BLaER1 treated with 17β-estradiol and CSF1 and Interleukin-3, amounts not matched to agents 10 nM and 100 nM (cell line): ENCODE measurements at regions not wholly inside any gene's neighbourhood (a gene's known extent, or its start where the extent isn't known, plus 50 kb on each side); places are given as distances from the start of the nearest gene placed in this dataset.

ENCODE experiments used
- H3K27ac ChIP-seq, 11 experiments: shearing (Covaris generic); formaldehyde crosslinking; 2 replicates each; pipeline ENCODE4 v1.8.1; 2022
- H3K27me3 ChIP-seq, 11 experiments: shearing (Covaris generic); formaldehyde crosslinking; 2 replicates each; pipeline ENCODE4 v1.8.1; 2022
- H3K36me3 ChIP-seq, 11 experiments: shearing (Covaris generic); formaldehyde crosslinking; 2 replicates each; pipeline ENCODE4 v1.8.1; 2022
- H3K4me1 ChIP-seq, 10 experiments: shearing (Covaris generic); formaldehyde crosslinking; 2 replicates each; pipeline ENCODE4 v1.8.1; 2022
- H3K4me2 ChIP-seq, 11 experiments: shearing (Covaris generic); formaldehyde crosslinking; 2 replicates each; pipeline ENCODE4 v1.8.1; 2022
- H3K4me3 ChIP-seq, 10 experiments: shearing (Covaris generic); formaldehyde crosslinking; 2 replicates each; pipeline ENCODE4 v1.8.1; 2022
- H3K9ac ChIP-seq, 11 experiments: shearing (Covaris generic); formaldehyde crosslinking; 2 replicates each; pipeline ENCODE4 v1.8.1; 2022
- H3K9me3 ChIP-seq, 11 experiments: shearing (Covaris generic); formaldehyde crosslinking; replicated peaks in 1 of 11; 2 replicates each; pipeline ENCODE4 v1.8.1; 2022
- H4K20me1 ChIP-seq, 11 experiments: shearing (Covaris generic); formaldehyde crosslinking; 2 replicates each; pipeline ENCODE4 v1.8.1; 2022
- Cebpa-rat ChIP-seq, 11 experiments: shearing (Covaris generic); IDR thresholded peaks; 2 replicates each; pipeline ENCODE4 v1.8.1; 2022

DNA sequence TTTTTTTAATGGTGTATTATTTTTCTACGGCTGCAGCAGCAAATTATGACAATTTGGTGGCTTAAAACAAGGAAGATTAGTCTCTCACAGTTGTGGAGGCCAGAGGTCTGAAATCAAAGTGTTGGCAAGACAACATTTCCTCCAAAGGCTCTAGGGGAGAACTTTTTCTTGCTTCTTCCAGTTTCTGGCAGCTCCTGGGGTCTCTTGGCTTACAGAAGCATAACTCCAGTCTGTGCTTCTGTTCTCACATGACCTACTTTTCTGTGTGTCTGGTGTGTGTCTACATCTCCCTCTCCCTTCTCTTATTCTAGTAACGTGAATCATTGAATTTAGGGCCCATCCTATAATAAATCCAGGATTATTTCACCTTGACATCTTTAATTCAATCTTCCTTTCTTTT lies 551.9 kb upstream of the LUZP2 start:
- no peak overlapping the region for H3K9ac ChIP-seq
- no peaks in the 10 kb centered on the region for H3K27me3 ChIP-seq
- no peak overlapping the region for H3K4me2 ChIP-seq
- TF ChIP-seq Cebpa-rat (IDR thresholded peaks at IDR 0.05), result no peak
- no peaks in the 10 kb centered on the region for H4K20me1 ChIP-seq
- H3K4me1 ChIP-seq, result no peaks in the 10 kb centered on the region
- peaks cover 0 to 6% (median 0%) of the 10 kb centered on the region in 11 experiments; a peak in 2 of 22 replicates for H3K9me3 ChIP-seq
- no peaks in the 10 kb centered on the region for H3K36me3 ChIP-seq
- no peak overlapping the region for H3K4me3 ChIP-seq
- no peak overlapping the region for H3K27ac ChIP-seq

DNA sequence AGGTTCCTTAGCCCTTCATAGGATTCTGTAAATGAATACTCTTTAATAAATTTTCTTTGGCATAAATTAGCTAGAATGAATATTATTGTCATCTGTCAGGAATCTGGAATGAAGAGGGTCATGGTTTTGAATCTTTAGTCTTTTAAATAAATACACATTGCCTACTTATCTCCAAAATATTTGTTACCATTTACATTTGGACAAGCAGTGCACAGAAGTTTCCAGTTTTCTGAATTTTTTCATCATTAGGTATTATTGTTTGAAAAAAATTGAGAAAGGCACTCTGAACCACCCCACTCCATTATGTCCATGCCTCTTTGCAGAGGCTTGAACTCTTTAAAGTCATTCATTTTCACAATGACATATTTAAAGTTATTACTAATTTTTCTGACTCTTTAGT lies 549.0 kb upstream of the LUZP2 start:
- no peak overlapping the region for H3K4me2 ChIP-seq
- H3K4me3 ChIP-seq, result no peak overlapping the region
- TF ChIP-seq Cebpa-rat (IDR thresholded peaks at IDR 0.05), result no peak
- H3K27ac ChIP-seq, result no peak overlapping the region
- no peak overlapping the region for H3K9ac ChIP-seq
- no peaks in the 10 kb centered on the region for H3K27me3 ChIP-seq
- H3K4me1 ChIP-seq, result no peaks in the 10 kb centered on the region
- no peaks in the 10 kb centered on the region for H4K20me1 ChIP-seq
- H3K9me3 ChIP-seq, result no peaks in the 10 kb centered on the region
- H3K36me3 ChIP-seq, result no peaks in the 10 kb centered on the region

DNA sequence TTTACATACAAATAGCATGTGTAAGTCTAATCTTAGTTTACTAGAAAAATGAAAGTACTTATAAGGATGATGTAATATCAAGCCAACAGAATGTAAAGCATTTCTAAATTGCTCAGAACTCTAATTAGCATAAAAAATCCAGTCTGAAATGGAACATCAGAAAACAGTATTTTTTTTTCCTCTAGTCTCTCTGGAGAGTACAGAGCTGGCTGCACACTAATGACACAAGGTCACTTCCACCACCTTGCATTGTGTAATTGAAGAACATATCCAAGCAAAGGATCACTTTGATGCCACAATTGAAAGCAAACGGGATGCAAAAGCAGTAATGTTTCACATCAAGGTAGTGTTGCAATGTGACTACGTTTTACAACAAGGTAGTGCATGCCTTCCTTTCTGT lies 548.0 kb upstream of the LUZP2 start:
- no peaks in the 10 kb centered on the region for H4K20me1 ChIP-seq
- H3K27ac ChIP-seq, result no peak overlapping the region
- H3K4me3 ChIP-seq, result no peak overlapping the region
- no peaks in the 10 kb centered on the region for H3K36me3 ChIP-seq
- no peak for TF ChIP-seq Cebpa-rat (IDR thresholded peaks at IDR 0.05)
- H3K4me2 ChIP-seq, result no peak overlapping the region
- H3K27me3 ChIP-seq, result no peaks in the 10 kb centered on the region
- H3K9me3 ChIP-seq, result no peaks in the 10 kb centered on the region
- no peaks in the 10 kb centered on the region for H3K4me1 ChIP-seq
- H3K9ac ChIP-seq, result no peak overlapping the region

DNA sequence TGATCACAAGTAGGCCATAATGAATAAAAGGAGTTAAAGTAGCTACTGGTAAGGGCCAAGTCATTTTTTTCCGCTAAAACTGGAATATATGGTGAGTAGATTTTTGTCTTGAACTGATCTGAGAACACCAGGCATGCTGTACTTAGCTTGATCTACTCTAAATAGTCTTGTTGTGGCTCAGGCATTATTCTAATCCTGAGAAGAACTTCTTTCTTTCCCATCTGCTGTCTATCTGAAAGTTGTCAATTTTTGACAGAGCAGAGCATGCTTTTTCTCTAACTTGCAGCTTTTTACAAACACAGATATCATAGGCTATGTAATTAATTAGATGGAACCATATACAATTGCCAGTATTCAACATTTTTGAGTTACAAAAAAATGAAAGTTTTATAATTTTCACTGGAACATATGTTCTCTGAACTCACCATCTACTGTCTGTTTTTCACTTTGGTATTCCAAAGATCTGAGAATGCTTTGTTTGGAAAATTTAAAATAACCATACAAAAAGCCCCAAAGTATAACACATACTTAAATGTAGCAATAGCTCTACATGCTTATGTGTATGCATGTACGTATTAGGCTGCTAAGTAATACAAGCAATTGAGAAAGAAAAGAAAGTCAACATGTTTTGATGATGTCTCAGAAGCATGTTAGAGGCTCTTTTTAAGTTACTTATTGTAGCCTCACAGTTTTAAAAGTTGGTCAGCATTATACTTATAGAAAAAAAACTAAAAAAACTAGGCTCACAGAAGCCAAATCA lies 542.7 kb upstream of the LUZP2 start:
- Histone ChIP-seq H3K27ac (no peak overlapping the region), H3K9ac (no peak overlapping the region), H3K9me3 (no peaks in the 10 kb centered on the region), H4K20me1 (no peaks in the 10 kb centered on the region), H3K27me3 (no peaks in the 10 kb centered on the region), H3K4me2 (no peak overlapping the region), H3K4me3 (no peak overlapping the region), H3K4me1 (no peaks in the 10 kb centered on the region), H3K36me3 (no peaks in the 10 kb centered on the region)
- no peak for TF ChIP-seq Cebpa-rat (IDR thresholded peaks at IDR 0.05)

DNA sequence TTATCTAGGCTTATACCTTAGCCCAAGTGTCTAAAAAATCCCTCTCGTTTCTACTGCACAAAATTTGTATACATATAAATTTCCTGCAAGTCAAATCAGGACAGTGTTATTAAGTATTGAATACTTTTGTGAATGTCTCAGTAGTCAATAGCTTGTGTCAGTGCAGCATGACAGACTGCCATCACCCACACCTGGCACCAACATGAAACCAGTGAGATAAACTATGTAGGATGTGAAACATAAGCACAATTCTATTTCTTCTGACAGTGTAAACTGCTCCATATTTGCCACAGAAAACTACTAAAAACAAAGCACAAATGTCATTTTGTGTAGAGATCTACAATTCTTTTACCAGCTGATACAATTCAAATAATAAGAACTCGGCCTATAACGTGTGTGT lies 542.1 kb upstream of the LUZP2 start:
- H3K9me3 ChIP-seq, result no peaks in the 10 kb centered on the region
- H3K27me3 ChIP-seq, result no peaks in the 10 kb centered on the region
- H3K36me3 ChIP-seq, result no peaks in the 10 kb centered on the region
- H3K4me3 ChIP-seq, result no peak overlapping the region
- no peak overlapping the region for H3K27ac ChIP-seq
- no peaks in the 10 kb centered on the region for H3K4me1 ChIP-seq
- no peak overlapping the region for H3K4me2 ChIP-seq
- TF ChIP-seq Cebpa-rat (IDR thresholded peaks at IDR 0.05), result no peak
- no peak overlapping the region for H3K9ac ChIP-seq
- H4K20me1 ChIP-seq, result no peaks in the 10 kb centered on the region

DNA sequence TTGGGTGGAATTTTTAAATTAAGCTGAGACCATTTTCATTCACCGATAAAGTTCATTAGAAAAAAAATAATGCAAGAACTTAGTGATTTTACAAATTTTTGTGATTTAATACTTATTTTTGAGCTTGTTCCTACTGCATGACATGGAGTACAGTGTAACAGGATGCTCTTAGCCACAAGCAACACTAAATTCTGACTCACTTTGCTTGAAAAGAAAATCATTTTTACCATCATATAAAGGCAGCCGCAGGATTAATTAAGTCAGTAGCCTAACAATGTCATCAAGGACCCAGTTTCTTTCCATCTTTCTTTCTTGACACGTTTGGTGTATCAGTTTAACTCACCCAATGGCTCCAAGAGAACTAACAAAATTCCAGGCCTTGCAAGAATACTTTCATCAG lies 540.3 kb upstream of the LUZP2 start:
- Histone ChIP-seq H3K4me1 (no peaks in the 10 kb centered on the region), H3K27me3 (no peaks in the 10 kb centered on the region), H3K36me3 (no peaks in the 10 kb centered on the region), H3K9me3 (no peaks in the 10 kb centered on the region), H3K9ac (no peak overlapping the region), H3K4me3 (no peak overlapping the region), H3K27ac (no peak overlapping the region), H4K20me1 (no peaks in the 10 kb centered on the region), H3K4me2 (no peak overlapping the region)
- no peak for TF ChIP-seq Cebpa-rat (IDR thresholded peaks at IDR 0.05)

DNA sequence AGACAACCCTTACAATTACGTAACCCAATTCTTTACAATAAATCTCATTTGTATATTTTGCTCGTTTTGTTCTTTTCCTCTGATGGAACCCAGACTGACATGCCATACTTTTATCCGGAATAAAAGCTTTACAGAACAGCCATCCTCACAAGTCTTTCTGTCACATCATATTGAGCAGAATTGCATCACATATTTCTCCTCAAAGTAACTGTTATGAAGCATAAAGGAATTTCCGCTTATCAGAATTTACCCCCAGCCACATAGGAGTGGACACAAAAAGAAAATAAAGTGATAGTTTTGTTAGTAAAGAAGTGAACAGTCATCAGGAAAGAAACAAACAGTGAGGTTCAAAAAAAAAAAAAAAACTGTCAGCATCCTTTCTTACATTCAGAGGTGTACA lies 539.5 kb upstream of the LUZP2 start:
- Histone ChIP-seq H3K4me2 (no peak overlapping the region), H3K27ac (no peak overlapping the region), H3K4me3 (no peak overlapping the region), H3K9me3 (no peaks in the 10 kb centered on the region; a peak in 1 of 22 replicates), H3K4me1 (no peaks in the 10 kb centered on the region), H4K20me1 (no peaks in the 10 kb centered on the region), H3K36me3 (no peaks in the 10 kb centered on the region), H3K27me3 (no peaks in the 10 kb centered on the region), H3K9ac (no peak overlapping the region)
- TF ChIP-seq Cebpa-rat (IDR thresholded peaks at IDR 0.05), result no peak

DNA sequence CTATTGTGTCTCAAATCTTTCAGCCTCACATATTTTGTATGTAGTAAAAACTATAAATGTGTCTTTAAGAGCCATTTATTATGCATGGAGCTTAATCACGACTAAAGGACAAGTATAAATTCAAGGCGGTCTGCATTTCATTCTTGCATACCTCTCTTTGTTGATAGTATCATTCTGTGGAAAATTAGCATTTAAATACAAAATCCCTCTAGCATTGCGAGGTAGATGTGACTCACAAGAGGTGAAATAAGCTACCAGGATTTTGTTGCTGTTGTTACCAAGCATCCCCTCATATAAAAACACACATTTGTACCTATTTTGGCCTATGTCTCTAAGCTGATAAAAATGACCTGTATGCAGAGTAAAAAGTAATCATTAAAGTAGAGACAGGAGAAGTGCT lies 537.4 kb upstream of the LUZP2 start:
- Histone ChIP-seq H4K20me1 (no peaks in the 10 kb centered on the region), H3K4me2 (no peak overlapping the region), H3K9ac (no peak overlapping the region), H3K9me3 (no peaks in the 10 kb centered on the region; a peak in 1 of 22 replicates), H3K27ac (no peak overlapping the region), H3K4me1 (no peaks in the 10 kb centered on the region), H3K36me3 (no peaks in the 10 kb centered on the region), H3K4me3 (no peak overlapping the region), H3K27me3 (no peaks in the 10 kb centered on the region)
- TF ChIP-seq Cebpa-rat (IDR thresholded peaks at IDR 0.05), result no peak

DNA sequence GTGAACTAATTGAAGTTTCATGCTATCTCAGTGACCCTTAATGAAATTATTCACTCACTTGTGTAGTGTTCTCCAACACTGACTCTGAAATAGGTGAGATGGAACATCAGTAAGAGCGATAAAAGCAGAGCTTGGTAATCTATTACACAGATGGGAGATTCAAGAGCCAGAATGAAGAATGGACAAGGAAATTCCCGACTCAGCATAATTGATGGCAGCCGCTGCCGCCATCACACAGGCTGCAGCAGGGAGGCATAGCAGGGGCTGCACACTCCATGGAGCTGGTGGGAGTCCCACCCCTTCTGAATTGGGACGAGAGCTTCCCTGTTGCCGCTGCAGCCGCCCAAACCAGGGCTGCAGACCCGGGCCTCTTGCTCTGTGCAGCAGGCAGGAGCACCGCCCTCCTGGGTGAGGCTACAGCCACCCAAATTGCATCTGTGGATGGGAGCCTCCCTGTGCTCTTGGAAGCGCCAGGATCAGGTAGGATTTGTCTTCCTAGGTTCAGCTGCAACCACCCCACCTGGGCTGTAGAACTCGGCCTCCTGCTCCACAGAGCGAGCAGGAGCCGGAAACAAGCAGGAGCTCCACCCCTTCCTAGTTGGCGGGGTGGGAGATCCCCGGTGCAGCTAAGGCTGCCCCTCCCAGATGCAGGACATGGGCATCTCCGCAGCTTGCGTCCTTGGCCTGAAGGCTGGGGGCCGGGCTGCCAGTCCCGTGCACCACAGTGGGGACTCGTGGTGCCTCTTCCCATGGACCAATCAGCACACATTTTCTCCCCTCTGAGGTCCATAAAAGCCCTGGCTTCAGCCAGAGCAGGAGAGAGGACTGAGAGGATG lies 535.1 kb upstream of the LUZP2 start:
- Histone ChIP-seq H3K27me3 (no peaks in the 10 kb centered on the region), H3K4me2 (no peak overlapping the region), H4K20me1 (no peaks in the 10 kb centered on the region), H3K27ac (no peak overlapping the region), H3K4me1 (no peaks in the 10 kb centered on the region), H3K36me3 (no peaks in the 10 kb centered on the region), H3K9me3 (no peaks in the 10 kb centered on the region; a peak in 1 of 22 replicates), H3K9ac (no peak overlapping the region), H3K4me3 (no peak overlapping the region)
- no peak for TF ChIP-seq Cebpa-rat (IDR thresholded peaks at IDR 0.05)

DNA sequence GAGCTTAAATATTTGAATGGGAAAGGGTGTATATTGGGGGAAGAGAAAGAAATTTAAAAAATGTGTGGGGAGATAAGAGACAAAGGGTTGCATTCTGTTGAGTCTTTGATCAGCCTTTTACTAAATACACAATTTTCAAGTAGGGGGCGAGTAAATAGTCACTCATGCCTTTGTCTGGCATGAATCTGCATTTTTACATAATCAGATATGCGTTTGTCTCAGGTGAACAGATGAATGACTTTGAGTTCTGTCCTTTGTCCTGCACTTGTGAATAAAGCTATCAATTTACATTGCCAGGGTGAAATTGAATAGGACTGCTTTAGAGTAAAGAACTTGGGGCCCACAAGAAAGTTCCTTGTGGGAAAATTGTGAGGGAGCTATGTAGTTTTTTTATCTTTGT lies 523.6 kb upstream of the LUZP2 start:
- H3K9ac ChIP-seq, result no peak overlapping the region
- H4K20me1 ChIP-seq, result no peaks in the 10 kb centered on the region
- H3K4me2 ChIP-seq, result no peak overlapping the region
- H3K4me1 ChIP-seq, result 0 out of 20 replicates have a peak, but pooled peaks cover 0 to 4% (median 0%) of the 10 kb centered on the region in 10 experiments
- no peak for TF ChIP-seq Cebpa-rat (IDR thresholded peaks at IDR 0.05)
- no peaks in the 10 kb centered on the region for H3K9me3 ChIP-seq
- no peak overlapping the region for H3K4me3 ChIP-seq
- H3K27ac ChIP-seq, result no peak overlapping the region
- H3K27me3 ChIP-seq, result no peaks in the 10 kb centered on the region
- H3K36me3 ChIP-seq, result no peaks in the 10 kb centered on the region
